ENCODE measurements at regions not wholly inside any gene's neighbourhood (a gene's known extent, or its start where the extent isn't known, plus 50 kb on each side); places are given as distances from the start of the nearest gene placed in this dataset.
A peak's percentile ranks its signal among the peaks of the same experiment; 100 is the strongest.

DNA sequence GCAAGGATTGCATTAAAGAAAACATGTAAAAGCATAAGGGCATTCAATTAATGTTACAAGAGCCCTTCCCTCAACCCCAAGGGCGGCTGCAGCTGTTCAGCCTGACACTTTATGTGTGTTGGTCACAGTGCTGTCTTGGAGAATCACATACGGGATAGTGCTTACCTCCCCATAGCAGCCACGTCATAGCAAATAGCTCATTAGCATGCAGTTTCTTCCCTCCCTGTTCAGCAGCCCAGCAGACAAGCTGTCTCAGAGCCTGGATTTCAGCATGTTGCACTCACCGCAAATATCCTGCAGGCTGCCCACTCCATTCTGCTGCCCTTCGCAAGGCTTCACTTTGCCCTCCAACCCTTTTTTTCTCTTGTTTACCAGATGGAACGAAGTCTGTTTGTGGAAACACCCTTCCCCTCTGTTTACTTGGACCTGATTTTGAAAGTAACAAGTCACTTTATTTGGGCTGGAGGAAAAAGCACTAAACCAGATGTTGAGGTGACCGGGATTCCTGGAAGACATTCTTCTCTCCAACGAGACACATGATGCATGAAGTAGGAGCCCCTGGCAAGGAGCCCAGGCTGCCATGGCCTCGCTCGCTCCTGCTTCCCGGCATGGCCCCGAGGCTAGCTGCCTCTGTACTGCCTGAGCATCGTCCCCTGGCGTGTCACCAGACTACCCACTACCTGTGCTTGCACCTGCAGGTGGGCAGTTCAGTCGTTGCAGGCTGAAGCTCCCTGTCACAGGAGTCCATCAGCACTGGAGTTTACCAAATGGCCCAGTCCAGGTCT is 151.6 kb upstream of the GMDS start:
- H3K9me2 ChIP-seq (replicated peaks; ENCODE audit: insufficient read depth): no peaks in the 10 kb centered on the region
- DNase-seq (ENCODE audit: low spot score): peak; percentile 51
- no peaks in the 10 kb centered on the region for H3K4me1 ChIP-seq (ENCODE audit: insufficient read depth)
- TF ChIP-seq EZH2phosphoT487 (IDR thresholded peaks at IDR 0.05; ENCODE audit: low read depth, severe bottlenecking, unreplicated experiment) (no peak), EZH2 (IDR thresholded peaks at IDR 0.05; ENCODE audit: borderline replicate concordance) (no peak)
- TF ChIP-seq, protein P1, sequence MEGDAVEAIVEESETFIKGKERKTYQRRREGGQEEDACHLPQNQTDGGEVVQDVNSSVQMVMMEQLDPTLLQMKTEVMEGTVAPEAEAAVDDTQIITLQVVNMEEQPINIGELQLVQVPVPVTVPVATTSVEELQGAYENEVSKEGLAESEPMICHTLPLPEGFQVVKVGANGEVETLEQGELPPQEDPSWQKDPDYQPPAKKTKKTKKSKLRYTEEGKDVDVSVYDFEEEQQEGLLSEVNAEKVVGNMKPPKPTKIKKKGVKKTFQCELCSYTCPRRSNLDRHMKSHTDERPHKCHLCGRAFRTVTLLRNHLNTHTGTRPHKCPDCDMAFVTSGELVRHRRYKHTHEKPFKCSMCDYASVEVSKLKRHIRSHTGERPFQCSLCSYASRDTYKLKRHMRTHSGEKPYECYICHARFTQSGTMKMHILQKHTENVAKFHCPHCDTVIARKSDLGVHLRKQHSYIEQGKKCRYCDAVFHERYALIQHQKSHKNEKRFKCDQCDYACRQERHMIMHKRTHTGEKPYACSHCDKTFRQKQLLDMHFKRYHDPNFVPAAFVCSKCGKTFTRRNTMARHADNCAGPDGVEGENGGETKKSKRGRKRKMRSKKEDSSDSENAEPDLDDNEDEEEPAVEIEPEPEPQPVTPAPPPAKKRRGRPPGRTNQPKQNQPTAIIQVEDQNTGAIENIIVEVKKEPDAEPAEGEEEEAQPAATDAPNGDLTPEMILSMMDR (IDR thresholded peaks at IDR 0.05; ENCODE audit: poor library complexity): no peak
- WGBS (ENCODE audit: low lambda C conversion rate, missing lambda C conversion rate): 65% methylated on average over 15 of the region's 15 CpGs
- no peaks in the 10 kb centered on the region for H4K20me1 ChIP-seq (ENCODE audit: insufficient read depth, poor library complexity, severe bottlenecking)
- H2AFZ ChIP-seq: no peak overlapping the region
- no peak overlapping the region for H3K4me2 ChIP-seq
- H3K9me3 ChIP-seq (ENCODE audit: low read depth): no peaks in the 10 kb centered on the region
- no peaks in the 10 kb centered on the region for H3K79me2 ChIP-seq
- H3K27ac ChIP-seq: no peak overlapping the region
- H3K4me3 ChIP-seq: no peak overlapping the region
- no peaks in the 10 kb centered on the region for H3K27me3 ChIP-seq
- H3K36me3 ChIP-seq (replicated peaks; ENCODE audit: insufficient read depth, low read depth): no peaks in the 10 kb centered on the region

DNA sequence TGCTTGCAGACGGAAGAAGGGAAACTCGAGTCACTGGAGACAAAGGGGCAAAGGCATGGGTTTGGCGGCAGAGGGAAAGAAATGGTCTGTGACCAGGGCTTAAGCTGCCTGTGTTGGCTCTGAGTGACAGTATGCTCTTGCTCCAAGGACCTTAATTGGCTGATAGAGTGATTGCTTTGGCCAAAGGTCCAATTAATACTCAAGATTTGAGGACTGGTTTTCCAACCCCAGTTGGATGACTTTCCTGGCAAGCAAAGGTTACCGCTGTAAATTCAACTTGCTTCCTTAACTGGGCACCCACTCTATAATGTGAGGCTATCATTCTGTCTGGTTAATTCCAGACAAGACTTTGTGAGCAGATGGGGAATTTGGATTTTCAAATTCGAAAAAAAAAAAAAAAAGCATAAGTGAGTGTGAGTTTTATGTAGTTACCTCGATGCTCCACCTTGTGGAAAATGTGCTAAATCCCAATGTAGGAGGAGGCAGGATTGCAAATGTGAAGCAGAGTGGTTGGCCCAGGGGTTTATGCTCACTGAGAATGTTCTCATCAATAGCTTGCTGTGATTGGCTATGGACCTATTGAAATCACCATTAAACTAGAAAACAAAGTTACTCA is 150.7 kb upstream of the GMDS start:
- Histone ChIP-seq H3K9me2 (replicated peaks; ENCODE audit: insufficient read depth) (no peaks in the 10 kb centered on the region), H4K20me1 (ENCODE audit: insufficient read depth, poor library complexity, severe bottlenecking) (no peaks in the 10 kb centered on the region), H3K79me2 (no peaks in the 10 kb centered on the region), H3K27me3 (no peaks in the 10 kb centered on the region), H3K9me3 (ENCODE audit: low read depth) (no peaks in the 10 kb centered on the region), H3K27ac (no peak overlapping the region), H3K4me2 (no peak overlapping the region), H2AFZ (no peak overlapping the region), H3K36me3 (replicated peaks; ENCODE audit: insufficient read depth, low read depth) (no peaks in the 10 kb centered on the region), H3K4me1 (ENCODE audit: insufficient read depth) (no peaks in the 10 kb centered on the region), H3K4me3 (no peak overlapping the region)
- 88% methylated on average over 6 of the region's 6 CpGs for WGBS (ENCODE audit: low lambda C conversion rate, missing lambda C conversion rate)
- no peak for TF ChIP-seq EZH2 (IDR thresholded peaks at IDR 0.05; ENCODE audit: borderline replicate concordance)
- TF ChIP-seq EZH2phosphoT487 (IDR thresholded peaks at IDR 0.05; ENCODE audit: low read depth, severe bottlenecking, unreplicated experiment): no peak
- TF ChIP-seq, protein P1 (IDR thresholded peaks at IDR 0.05; ENCODE audit: poor library complexity): no peak
- no peak for DNase-seq (ENCODE audit: low spot score)

DNA sequence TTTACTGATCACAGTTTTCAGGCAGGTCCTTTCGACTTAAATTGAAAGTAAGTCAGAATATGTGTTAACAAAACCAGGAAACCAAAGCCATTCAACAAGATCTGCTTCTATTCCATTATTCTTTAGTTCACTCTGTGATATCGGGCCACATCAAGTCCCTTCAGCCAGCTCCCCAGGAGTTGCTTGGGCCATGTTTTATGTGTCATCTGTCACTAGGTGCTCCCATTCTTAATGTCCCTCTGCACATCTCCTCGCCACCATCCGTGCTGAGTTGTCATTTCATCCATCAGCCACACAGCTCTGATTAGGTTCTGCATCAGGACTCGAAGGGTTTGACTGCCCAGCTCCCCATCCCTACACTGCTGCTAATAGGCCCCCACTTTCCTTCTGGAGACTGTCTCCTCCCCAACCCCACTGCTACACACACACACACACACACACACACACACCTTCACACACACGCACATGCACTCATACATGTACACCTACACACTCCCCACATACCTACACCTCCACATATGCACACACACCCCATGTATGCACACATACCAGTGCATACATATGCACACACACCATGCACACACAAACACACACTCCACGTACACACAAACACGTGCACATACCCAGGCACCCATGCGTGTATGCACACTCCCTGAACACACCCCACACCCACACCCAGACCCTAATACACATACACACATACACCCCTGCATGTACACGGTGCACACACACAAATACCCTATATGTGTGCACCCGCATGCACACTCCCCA is 143.3 kb upstream of the GMDS start:
- Histone ChIP-seq H3K36me3 (replicated peaks; ENCODE audit: insufficient read depth, low read depth) (no peaks in the 10 kb centered on the region), H3K4me1 (ENCODE audit: insufficient read depth) (no peaks in the 10 kb centered on the region), H2AFZ (no peak overlapping the region), H3K79me2 (no peaks in the 10 kb centered on the region), H3K4me3 (no peak overlapping the region), H3K27ac (no peak overlapping the region), H3K9me2 (replicated peaks; ENCODE audit: insufficient read depth) (no peaks in the 10 kb centered on the region), H3K4me2 (no peak overlapping the region), H3K27me3 (no peaks in the 10 kb centered on the region), H4K20me1 (ENCODE audit: insufficient read depth, poor library complexity, severe bottlenecking) (no peaks in the 10 kb centered on the region), H3K9me3 (ENCODE audit: low read depth) (no peaks in the 10 kb centered on the region)
- 90% methylated on average over 11 of the region's 11 CpGs for WGBS (ENCODE audit: low lambda C conversion rate, missing lambda C conversion rate)
- DNase-seq (ENCODE audit: low spot score): no peak
- TF ChIP-seq EZH2phosphoT487 (IDR thresholded peaks at IDR 0.05; ENCODE audit: low read depth, severe bottlenecking, unreplicated experiment) (no peak), EZH2 (IDR thresholded peaks at IDR 0.05; ENCODE audit: borderline replicate concordance) (no peak)
- TF ChIP-seq, protein P1 (IDR thresholded peaks at IDR 0.05; ENCODE audit: poor library complexity): no peak

Measured in hepatocyte (in vitro differentiated cells).